ENCODE measurements at regions not wholly inside any gene's neighbourhood (a gene's known extent, or its start where the extent isn't known, plus 50 kb on each side); places are given as distances from the start of the nearest gene placed in this dataset.
"Not testable (repeated sequence)": the region's sequence is repeated elsewhere in the genome, so short reads cannot be mapped to it uniquely, and the experiment has no call there.

DNA sequence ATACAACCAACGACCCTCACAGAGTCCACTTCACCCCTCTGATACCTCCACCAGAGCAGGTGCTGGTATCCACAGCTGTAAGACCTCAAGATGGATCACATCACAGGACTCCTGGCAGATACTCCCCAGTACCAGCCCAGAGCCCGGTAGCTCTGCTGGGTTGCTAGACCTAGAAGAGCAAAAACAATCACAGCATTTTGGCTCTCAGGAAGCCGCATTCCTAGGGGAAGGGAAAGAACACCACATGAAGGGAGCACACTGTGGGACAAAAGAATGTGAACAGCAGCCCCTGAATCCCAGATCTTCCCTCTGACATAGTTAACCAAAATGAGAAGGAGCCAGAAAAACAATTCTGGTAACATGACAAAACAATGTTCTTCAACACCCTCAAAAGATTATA, 303.1 kb upstream of the GRIA3 start:
- intact Hi-C loops (cut with DNase I), result no loop called here
- no peak for DNase-seq (ENCODE audit: low spot score)

DNA sequence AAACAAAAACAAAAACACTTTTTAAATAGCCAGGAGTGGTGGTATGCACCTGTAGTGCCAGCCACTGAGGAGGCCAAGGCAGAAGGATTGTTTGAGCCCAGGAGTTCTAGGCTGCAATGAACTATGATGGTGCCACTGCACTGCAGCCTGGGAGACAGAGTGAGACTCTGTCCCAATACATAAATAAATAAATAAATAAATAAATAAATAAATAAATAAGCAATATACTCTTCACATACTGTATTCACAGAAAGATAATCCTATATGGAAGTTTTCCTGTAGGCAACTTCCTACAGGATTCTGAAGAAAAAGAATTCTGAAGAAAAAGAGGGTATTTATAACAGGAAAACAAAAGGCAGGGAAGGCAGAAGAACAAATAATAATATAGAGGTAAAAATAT, 293.3 kb upstream of the GRIA3 start:
- intact Hi-C loops (cut with DNase I), result no loop called here
- no peak for DNase-seq (ENCODE audit: low spot score)

DNA sequence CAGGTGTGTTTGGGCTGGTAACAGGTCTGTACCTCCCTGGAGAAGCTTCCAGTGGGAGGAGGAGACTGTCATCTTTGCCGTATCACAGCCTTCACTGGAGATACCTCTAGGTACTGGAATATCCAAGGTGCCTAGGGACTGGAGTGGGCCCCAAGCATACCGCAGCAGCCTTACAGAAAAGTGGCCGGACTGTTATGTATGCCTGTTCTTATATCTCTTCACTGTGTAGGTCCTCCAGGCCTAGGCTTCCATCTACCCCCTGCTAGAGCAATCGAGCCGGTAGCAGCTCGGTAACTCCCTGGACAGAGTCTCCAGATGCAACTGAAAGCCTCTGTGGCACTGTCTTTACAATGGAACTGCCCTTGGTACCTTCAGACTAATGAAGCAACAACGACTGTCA, 277.4 kb upstream of the GRIA3 start:
- DNase-seq (ENCODE audit: low spot score), result no peak
- intact Hi-C loops (cut with DNase I), result no loop called here

DNA sequence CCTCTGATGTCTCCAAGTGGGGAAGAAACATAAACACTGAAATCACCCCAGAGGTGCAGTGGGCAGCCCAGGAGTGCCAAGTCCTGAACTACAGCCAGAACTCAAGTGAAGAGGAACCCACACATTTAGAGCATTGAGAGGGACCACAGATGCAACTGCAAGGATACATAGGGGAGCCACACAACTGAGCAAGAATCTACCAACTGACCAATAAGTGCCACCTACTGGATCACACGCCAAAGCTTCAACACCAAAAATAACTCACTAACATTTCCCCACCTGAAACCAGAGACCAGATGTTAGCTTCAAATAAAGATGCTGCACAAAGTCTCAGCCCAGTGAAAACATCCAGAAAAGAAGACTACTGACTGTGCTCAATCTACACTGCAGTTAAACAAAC, 276.7 kb upstream of the GRIA3 start:
- DNase-seq (ENCODE audit: low spot score), result no peak
- intact Hi-C loops (cut with DNase I), result no loop called here

DNA sequence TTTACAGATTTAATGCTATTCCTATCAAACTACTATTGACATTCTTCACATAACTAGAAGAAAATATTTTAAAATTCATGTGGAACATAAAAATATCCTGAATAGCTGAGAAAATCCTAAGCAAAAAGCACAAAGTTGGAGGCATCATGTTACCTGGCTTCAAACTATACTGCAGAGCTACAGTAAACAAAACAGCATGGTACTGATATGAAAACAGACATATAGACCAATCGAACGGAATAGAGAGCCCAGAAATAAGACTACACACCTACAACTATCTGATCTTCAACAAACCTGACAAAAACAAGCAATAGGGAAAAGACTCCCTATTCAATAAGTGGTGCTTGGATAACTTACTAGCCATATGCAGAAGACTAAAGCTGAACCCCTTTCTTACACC, 273.4 kb upstream of the GRIA3 start:
- DNase-seq (ENCODE audit: low spot score), result no peak
- intact Hi-C loops (cut with DNase I), result no loop called here

DNA sequence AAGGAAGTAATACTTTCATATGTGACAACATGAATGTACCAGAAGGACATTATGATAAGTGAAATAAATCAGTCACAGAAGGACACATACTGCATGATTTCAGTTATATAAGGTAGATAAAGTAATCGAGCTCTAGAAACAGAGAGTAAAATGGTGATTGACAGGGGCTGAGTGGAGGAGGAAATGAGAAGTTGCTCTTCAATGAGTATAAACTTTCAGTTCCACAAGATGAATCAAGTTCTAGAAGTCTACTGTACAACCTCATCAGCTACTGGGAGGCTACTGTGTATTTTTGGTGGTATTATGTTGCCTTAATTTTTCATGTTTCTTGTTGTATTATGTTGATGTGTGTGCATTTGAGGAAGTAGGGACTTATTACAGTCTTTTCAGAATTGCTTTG, 270.9 kb upstream of the GRIA3 start:
- intact Hi-C loops (cut with DNase I), result no loop called here
- DNase-seq (ENCODE audit: low spot score), result no peak

DNA sequence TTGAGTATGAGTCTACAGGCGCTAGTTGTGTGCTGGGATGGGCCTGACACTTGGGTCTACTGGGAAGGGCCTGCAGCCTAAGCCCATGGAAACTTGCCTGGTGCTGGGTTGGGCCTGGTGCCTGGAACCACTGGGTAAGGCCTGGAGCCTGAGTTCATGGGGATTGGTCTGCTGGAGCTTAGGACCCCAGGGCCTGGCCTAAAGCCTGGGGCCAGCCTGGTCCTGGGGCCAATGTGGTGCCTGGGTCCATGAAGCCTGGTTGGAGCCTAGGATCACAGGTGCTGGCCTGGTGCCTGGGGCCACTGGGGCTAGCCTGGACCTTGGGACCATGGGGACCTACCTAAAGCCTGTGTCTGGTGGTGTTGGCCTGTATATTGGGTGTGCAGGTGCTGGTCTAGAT, 270.3 kb upstream of the GRIA3 start:
- intact Hi-C loops (cut with DNase I), result no loop called here
- no peak for DNase-seq (ENCODE audit: low spot score)

DNA sequence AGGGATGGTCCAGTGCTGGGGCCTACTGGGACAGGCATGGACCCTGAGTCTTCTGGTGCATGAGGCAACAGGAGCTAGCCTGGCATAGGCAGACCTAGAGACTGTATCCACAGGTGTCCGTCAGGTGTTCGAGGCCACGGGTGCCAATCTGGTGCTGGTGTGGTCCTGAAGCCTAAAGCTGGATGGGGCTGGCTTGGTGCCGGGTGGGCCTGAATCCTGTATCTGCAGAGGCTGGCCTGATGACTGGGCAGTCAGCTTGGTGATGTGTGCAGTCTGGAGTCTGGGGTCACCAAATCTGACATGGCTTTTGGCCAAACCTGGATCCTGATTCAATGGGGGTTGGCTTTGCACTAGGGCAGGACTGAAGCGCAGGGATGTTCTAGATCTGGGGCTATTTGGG, 269.8 kb upstream of the GRIA3 start:
- DNase-seq (ENCODE audit: low spot score), result no peak
- intact Hi-C loops (cut with DNase I), result no loop called here

DNA sequence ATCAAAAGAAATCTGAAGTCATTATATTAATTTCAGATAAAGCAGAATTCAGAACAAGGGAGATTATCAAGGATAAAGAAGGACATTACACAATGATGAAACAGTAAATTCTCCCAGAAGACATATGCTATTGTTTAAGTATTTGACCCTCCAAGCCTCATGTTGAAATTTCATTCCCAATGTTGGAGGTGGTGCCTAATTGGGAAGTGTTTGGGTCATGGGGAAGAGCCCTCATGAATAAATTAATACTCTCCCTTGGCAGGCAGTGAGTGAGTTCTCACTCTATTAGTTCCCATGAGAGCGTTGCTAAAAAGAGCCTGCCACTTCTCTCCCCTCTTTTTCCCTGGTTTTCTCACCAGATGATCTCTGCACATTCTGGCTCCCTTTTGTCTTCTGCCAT, 249.9 kb upstream of the GRIA3 start:
- DNase-seq (ENCODE audit: low spot score), result no peak
- intact Hi-C loops (cut with DNase I), result no loop called here

DNA sequence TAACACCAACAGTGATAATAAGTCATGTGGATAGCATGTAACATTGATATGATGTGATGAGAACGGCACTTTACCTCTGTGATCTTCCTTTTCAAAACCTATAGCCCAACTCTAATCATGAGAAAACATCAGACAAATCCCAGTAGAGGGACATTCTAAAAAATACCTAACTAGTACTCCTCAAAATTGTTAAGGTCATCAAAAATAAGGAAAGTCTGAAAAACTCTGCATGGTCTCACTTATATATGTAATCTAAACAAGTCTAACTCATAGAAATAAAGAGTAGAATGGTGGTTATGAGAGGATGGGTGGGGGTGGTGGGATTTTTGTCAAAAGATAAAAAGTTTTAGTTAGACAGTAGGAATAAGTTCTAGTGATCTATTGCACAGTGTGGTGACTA, 243.9 kb upstream of the GRIA3 start:
- intact Hi-C loops (cut with DNase I), result no loop called here
- DNase-seq (ENCODE audit: low spot score), result no peak

DNA sequence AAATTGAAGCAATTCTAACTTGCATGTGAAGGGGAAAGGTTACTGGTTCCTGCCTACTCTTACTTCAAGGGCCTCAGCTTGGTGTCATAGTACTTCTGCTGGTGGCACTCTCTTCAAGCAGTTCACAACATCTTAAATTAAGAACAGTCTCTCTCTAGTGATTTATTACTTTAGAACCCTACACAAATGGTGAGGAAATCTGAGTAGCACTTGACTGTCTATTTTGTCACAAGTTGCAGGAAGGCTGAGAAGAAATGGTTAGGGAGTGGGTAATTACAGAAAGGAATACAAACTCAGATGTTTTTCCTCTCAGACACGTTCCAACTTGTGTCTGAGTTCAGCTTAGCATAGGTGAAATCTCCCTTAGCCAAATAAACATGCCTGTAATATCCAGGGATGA, 242.3 kb upstream of the GRIA3 start:
- intact Hi-C loops (cut with DNase I), result no loop called here
- DNase-seq (ENCODE audit: low spot score), result no peak

DNA sequence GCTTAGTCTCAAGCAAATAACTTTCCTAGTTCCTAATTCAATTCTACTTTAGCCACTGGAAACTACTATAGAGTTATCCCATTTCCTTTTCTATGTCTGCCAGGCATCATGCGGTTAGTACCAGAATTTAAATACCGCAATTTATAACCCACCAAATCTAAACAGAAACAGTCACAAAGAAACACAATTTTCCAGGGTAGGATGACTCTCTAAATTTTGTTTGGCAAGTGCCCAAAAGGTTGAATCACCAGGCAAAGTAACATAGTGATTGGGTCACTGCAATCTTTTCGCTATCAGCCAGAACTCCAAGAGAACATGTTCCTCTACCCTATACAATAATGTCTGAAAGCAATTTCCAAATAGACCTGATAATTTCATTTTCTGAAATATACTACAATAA, 240.2 kb upstream of the GRIA3 start:
- intact Hi-C loops (cut with DNase I), result no loop called here
- no peak for DNase-seq (ENCODE audit: low spot score)

DNA sequence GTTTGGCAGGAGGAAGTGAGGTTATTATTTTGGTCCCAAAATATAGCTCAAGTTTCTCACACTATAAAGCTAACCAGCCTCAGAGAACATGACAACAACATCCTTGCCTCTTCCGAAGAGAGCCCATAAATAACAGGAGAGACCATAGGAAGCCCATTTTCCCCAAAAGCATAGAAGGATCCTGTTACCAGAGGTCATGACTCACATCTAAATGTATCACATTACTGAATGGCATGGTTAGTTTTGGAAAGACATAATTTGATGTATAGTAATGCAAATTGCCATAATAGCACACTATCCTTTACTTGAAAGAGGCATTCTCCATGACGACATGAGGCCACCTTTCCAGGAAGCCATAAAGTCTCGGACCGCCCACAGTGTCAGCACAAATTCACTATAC, 238.8 kb upstream of the GRIA3 start:
- no peak for DNase-seq (ENCODE audit: low spot score)
- intact Hi-C loops (cut with DNase I), result no loop called here

DNA sequence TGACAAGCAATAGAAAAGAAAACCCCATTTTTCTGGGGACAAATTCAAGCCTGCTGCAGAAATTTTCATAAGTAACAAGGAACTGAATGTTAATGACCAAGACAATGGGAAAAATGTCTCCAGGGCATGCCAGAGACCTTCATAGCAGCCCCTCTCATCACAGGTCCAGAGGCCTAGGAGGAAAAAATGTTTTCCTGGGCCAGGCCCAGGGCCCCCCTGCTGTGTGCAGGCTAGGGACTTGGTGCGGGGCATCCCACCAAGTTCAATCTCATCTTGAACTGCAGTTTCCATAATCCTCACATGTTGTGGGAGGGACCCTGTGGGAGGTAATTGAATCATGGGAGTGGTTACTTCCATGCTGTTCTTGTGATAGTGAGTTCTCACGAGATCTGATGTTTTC, 211.5 kb upstream of the GRIA3 start:
- no peak for DNase-seq (ENCODE audit: low spot score)
- intact Hi-C loops (cut with DNase I), result no loop called here

DNA sequence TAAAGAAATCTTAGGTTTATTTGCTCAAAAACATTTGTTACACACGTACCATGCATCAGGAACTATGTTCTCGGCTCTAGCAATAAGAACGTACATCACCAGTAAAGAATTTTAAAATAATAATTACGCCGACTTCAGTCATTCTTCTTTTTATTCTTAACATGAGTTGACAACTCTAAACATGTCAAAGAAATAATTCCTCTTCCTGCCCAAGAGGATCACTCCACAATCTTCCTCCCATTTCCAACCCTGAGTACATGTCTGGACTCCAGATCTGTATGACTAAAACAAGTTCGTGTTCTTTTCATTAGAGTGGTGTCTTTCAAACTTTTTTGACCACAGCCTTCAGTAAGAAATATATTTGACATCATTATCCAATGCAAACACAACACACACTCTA, 201.6 kb upstream of the GRIA3 start:
- no peak for DNase-seq (ENCODE audit: low spot score)
- intact Hi-C loops (cut with DNase I), result no loop called here

DNA sequence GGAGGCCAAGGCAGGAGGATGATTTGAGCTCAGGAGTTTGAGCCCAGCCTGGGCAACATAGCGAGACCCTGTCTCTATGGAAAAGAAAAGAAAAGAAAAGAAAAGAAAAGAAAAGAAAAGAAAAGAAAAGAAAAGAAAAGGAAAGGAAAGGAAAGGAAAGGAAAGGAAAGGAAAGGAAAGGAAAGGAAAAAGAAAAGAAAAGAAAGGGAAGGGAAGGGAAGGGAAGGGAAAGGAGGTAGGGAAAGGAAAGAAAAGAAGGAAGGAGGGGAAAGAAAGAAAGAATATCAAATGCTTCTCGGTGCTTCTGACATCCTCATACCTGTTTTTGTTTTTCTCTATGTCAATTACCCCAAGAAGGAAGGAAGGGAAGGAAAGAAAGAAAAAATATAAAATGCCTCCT, 181.2 kb upstream of the GRIA3 start:
- DNase-seq (ENCODE audit: low spot score); intact Hi-C loops (cut with DNase I): not testable (repeated sequence)

DNA sequence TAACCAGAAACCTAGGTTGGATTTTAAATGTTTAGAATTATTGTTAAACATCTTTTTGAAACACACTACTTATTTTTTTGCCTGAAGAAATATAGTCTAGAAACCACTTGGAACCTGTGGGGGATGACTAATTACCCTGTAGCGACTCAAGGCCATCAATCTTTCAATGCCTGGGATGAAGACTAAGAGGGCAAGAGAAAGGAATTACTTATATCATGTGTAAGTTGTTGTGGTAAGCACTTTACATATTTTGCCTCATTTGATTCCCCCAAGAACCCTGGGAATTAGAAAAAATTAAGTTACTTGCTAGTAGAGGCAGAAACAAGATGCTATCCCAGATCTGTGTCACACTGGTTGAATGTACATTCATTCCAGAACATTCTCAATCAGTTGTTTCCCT, 170.9 kb upstream of the GRIA3 start:
- intact Hi-C loops (cut with DNase I), result no loop called here
- DNase-seq (ENCODE audit: low spot score), result no peak

DNA sequence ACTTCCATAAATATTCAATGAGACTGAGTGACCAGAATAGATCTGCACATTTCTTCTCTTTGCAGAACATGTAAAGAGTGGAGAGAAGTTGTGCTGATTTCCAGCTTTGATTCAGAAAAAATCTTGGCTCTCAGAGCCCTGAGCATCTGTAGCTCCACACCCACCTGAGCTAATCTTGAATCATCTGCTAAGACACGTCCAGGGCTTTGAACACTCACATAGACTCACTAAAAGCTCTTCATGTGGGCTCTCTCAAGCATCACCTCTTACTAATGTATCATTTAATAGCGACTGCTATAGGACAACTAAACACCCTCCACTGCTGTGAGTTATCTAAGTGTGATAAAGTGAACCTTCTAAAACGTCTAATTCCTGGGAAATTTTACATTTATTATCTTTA, 147.7 kb upstream of the GRIA3 start:
- intact Hi-C loops (cut with DNase I), result no loop called here
- DNase-seq (ENCODE audit: low spot score), result no peak

DNA sequence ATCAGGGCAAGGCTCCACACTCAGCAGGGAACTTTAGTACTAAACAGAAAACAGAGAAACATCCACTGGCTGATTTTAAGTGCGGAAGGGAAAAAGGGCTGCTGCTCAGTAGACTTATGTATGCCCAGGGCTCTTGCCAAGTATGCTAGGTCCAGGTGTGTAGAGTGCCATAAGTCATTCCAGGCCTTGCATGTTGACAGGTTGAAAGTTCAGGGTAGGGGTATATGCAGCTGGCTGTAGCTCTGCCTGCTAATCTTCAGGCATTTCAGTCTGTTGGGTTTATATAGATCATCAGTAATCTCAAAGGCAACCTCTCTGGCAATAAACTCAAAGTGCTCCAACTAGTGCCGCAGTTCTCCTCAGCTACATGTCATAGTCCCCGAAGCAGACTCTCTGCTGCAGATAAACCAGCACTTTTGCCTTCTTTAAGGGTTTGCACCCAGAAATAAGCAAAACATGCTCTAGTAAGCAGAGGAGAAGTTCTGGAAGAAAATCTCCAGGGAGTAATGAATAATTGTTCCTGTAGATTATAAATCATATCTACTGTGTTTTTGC, 134.9 kb upstream of the GRIA3 start:
- intact Hi-C loops (cut with DNase I), result no loop called here
- DNase-seq (ENCODE audit: low spot score), result no peak

DNA sequence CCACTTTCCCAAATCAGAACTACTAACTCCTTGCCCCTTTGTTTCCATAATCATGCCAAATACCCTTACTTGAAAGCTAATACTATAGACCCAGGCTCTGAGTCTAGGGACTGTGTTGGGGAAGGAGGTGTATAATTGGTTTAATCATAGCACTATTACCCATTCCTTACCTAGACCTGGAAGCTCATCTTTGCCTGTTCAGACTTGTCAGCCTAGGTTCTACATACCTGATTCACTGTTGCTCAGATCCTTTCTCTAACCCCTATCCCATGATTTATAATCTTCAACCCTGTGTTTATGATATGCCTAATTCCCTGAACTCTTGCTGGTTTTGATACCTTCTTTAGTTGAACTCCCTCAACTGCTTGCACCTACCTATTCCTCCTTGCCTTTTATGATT, 123.1 kb upstream of the GRIA3 start:
- DNase-seq (ENCODE audit: low spot score), result no peak

DNA sequence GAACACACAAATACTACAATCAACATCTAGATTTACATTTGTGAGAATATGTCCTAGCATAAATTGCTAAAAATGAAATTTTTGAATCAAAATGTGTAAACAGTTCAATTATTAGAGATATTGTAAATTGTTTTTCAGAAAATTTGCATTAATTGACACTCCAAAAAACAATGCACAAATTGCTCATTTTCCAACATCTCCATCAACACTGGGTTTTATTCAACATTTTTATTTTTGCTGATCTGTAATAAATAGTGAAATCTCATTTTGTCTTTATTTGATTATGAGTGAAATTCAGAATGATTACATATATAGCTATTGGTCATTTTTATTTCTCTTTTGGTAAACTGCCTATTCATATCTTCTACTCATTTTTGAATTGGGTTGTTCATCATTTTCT, 120.0 kb upstream of the GRIA3 start:
- no peak for DNase-seq (ENCODE audit: low spot score)
- intact Hi-C loops (cut with DNase I), result no loop called here

More for the DNA sequence above, 123.1 kb upstream of the GRIA3 start:
- intact Hi-C loops (cut with DNase I), result no loop called here

DNA sequence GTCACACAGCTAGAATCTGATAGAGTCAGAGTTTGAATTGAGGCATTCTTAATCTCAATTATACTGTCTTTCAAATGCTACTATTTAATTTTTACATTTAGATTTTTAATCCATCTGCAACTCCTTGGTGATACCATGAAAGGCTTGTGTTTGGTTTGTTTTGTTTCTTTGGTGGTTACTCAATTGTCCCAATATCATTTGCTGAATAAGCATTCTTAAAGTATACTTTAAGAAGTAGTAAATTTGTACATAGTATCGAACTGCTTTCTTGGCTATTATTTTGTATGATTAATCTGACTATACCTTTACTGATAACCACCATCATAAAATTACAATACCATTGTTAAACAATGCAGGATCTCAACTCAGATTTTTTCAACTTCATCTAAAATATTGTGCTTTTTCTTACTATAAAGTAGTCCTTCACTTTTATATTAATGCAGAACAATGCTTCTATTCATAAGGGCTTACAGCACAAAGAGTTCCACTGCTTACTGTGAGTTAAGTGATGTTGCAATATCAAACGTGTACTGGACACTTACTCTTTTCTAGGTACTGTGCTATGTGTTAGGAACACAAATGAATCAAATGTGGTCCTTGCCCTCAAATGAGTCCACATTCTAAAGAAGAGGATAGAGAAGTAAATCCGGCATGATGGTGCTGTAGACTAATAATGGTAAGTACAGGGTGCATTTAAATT, 111.2 kb upstream of the GRIA3 start:
- no peak for DNase-seq (ENCODE audit: low spot score)
- intact Hi-C loops (cut with DNase I), result no loop called here

Data from cardiac septum (tissue), 1 donor.